HEK293 (cell line): ENCODE measurements at regions not wholly inside any gene's neighbourhood (a gene's known extent, or its start where the extent isn't known, plus 50 kb on each side); places are given as distances from the start of the nearest gene placed in this dataset.

Source experiments
- CTCF ChIA-PET: fragments of 350-600 bp; formaldehyde crosslinking; extraction: SDS; loops from one replicate; lab custom pipeline; 2021; ENCODE audit warnings: antibody characterized with exemption; lab: Yijun Ruan, JAX
- POLR2A ChIA-PET: fragments of 300-600 bp; formaldehyde crosslinking; extraction: SDS; loops from one replicate; lab custom pipeline; 2020; ENCODE audit warnings: antibody characterized with exemption, inconsistent platforms; lab: Yijun Ruan, JAX
- H3K27ac ChIP-seq: fragments of 200-500 bp; sonication (Bioruptor generic); 2 replicates; pipeline ENCODE4 v1.5.1; 2014; ENCODE audit warnings: low read depth, low read length, control low read depth, inconsistent platforms; ENCODE audit errors: extremely low read depth
- H3K36me3 ChIP-seq, 2 experiments: fragments of 200-500 bp in 1 of 2; sonication (Bioruptor generic) in 1 of 2; 1 replicate in 1 of 2; 2 replicates in 1 of 2; pipeline ENCODE4 v1.5.1; 2014 to 2017; ENCODE audit warnings: inconsistent platforms in 2 of 2, low read length in 2 of 2; ENCODE audit not compliant: control insufficient read depth in 2 of 2, insufficient read depth in 1 of 2
- H3K4me1 ChIP-seq: fragments of 200-500 bp; sonication (Bioruptor generic); 2 replicates; pipeline ENCODE4 v1.5.1; 2014; ENCODE audit warnings: mild to moderate bottlenecking, low read length, inconsistent platforms; ENCODE audit not compliant: control insufficient read depth, insufficient read depth
- H3K4me3 ChIP-seq: 2 replicates; pipeline ENCODE4 v1.5.1; 2011; ENCODE audit warnings: low read depth, mild to moderate bottlenecking, control low read depth, low read length, moderate library complexity
- H3K9me3 ChIP-seq: fragments of 200-500 bp; sonication (Bioruptor generic); 2 replicates; pipeline ENCODE4 v1.5.1; 2014; ENCODE audit warnings: low read depth, low read length, inconsistent platforms; ENCODE audit not compliant: control insufficient read depth, insufficient read depth
- GLIS1 ChIP-seq: fragments of 450-650 bp; formaldehyde crosslinking; IDR thresholded peaks from 2 replicates; pipeline ENCODE4 v1.5.1; 2016; ENCODE audit warnings: missing biosample characterization, missing genetic modification characterization
- IKZF3 ChIP-seq: fragments of 450-650 bp; IDR thresholded peaks from 2 replicates; pipeline ENCODE4 v1.5.0; 2018; ENCODE audit warnings: missing biosample characterization, mild to moderate bottlenecking, missing genetic modification characterization, moderate library complexity
- OVOL3 ChIP-seq: fragments of 450-650 bp; formaldehyde crosslinking; IDR thresholded peaks from 2 replicates; pipeline ENCODE4 v1.5.1; 2016; ENCODE audit warnings: missing biosample characterization, missing genetic modification characterization
- PRDM10 ChIP-seq: fragments of 450-650 bp; formaldehyde crosslinking; IDR thresholded peaks from 2 replicates; pipeline ENCODE4 v1.5.1; 2016; ENCODE audit warnings: missing biosample characterization, missing genetic modification characterization
- SCRT2 ChIP-seq: fragments of 450-650 bp; formaldehyde crosslinking; IDR thresholded peaks from 2 replicates; pipeline ENCODE4 v1.5.1; 2016; ENCODE audit warnings: missing biosample characterization, missing genetic modification characterization
- SP7 ChIP-seq: fragments of 450-650 bp; formaldehyde crosslinking; IDR thresholded peaks from 2 replicates; pipeline ENCODE4 v1.5.1; 2016; ENCODE audit warnings: missing biosample characterization, missing genetic modification characterization
- TSHZ1 ChIP-seq: fragments of 450-650 bp; formaldehyde crosslinking; IDR thresholded peaks from 2 replicates; pipeline ENCODE4 v1.5.1; 2016; ENCODE audit warnings: missing biosample characterization, missing genetic modification characterization, borderline replicate concordance
- YY2 ChIP-seq: fragments of 450-650 bp; formaldehyde crosslinking; IDR thresholded peaks from 2 replicates; pipeline ENCODE4 v1.5.1; 2016; ENCODE audit warnings: missing biosample characterization, missing genetic modification characterization
- ZBTB17 ChIP-seq: fragments of 450-650 bp; formaldehyde crosslinking; IDR thresholded peaks from 2 replicates; pipeline ENCODE4 v1.5.1; 2016; ENCODE audit warnings: missing biosample characterization, missing genetic modification characterization
- ZBTB6 ChIP-seq: fragments of 450-650 bp; formaldehyde crosslinking; IDR thresholded peaks from 2 replicates; pipeline ENCODE4 v1.5.1; 2017; ENCODE audit warnings: missing biosample characterization, missing genetic modification characterization
- ZFHX2 ChIP-seq: fragments of 450-650 bp; formaldehyde crosslinking; conservative IDR thresholded peaks from 2 replicates; pipeline ENCODE4 v1.5.1; 2016; ENCODE audit warnings: missing biosample characterization, missing genetic modification characterization
- ZNF211 ChIP-seq: fragments of 450-650 bp; formaldehyde crosslinking; IDR thresholded peaks from 2 replicates; pipeline ENCODE4 v1.5.1; 2016; ENCODE audit warnings: low read depth, missing biosample characterization, missing genetic modification characterization
- ZNF398 ChIP-seq: fragments of 450-650 bp; formaldehyde crosslinking; IDR thresholded peaks from 2 replicates; pipeline ENCODE4 v1.5.1; 2017; ENCODE audit warnings: missing biosample characterization, missing genetic modification characterization
- ZNF529 ChIP-seq: fragments of 450-650 bp; formaldehyde crosslinking; IDR thresholded peaks from 2 replicates; pipeline ENCODE4 v1.5.1; 2017; ENCODE audit warnings: missing genetic modification characterization, missing biosample characterization; ENCODE audit not compliant: insufficient replicate concordance
- ZNF555 ChIP-seq: fragments of 450-650 bp; formaldehyde crosslinking; conservative IDR thresholded peaks from 2 replicates; pipeline ENCODE4 v1.5.1; 2017; ENCODE audit warnings: missing biosample characterization, mild to moderate bottlenecking, missing genetic modification characterization, inconsistent platforms
- ZNF629 ChIP-seq: fragments of 450-650 bp; formaldehyde crosslinking; IDR thresholded peaks from 2 replicates; pipeline ENCODE4 v1.5.1; 2017; ENCODE audit warnings: missing biosample characterization, missing genetic modification characterization
- ZNF660 ChIP-seq: fragments of 450-650 bp; IDR thresholded peaks from 2 replicates; pipeline ENCODE4 v1.5.1; 2018; ENCODE audit warnings: missing biosample characterization, mild to moderate bottlenecking, missing genetic modification characterization
- ZNF747 ChIP-seq: fragments of 450-650 bp; formaldehyde crosslinking; IDR thresholded peaks from 2 replicates; pipeline ENCODE4 v1.5.1; 2016; ENCODE audit warnings: missing biosample characterization, missing genetic modification characterization

GRCh38 chr5:17411436-17412402 lies 86.3 kb upstream of the TAF11L2 start:
- Histone ChIP-seq H3K36me3 (no peaks in the 10 kb centered on the region), H3K27ac (no peak overlapping the region), H3K9me3 (no peaks in the 10 kb centered on the region), H3K4me3 (no peak overlapping the region), H3K4me1 (peaks cover 15% of the 10 kb centered on the region)
- ChIA-PET POLR2A (interaction anchor here (1.3 kb wide), 1 partner anchor 10 kb away, joined by 3 read pairs; no protein-coding TSS in a partner anchor), CTCF (interaction anchor here (0.7 to 1.5 kb wide), 3 partner anchors 10 to 158 kb away, joined by 3 to 4 read pairs (median 3); no protein-coding TSS in a partner anchor)
- TF ChIP-seq YY2 (no peak), ZBTB17 (tag by site-specific recombination) (0 out of 2 replicates have a peak, but pooled peaks have one; percentile 25)

- CTCF ChIA-PET = interaction anchor here (0.6 kb wide), 1 partner anchor 16 kb away, joined by 3 read pairs; no protein-coding TSS in a partner anchor
- Histone ChIP-seq H3K36me3 (no peaks in the 10 kb centered on the region), H3K9me3 (no peaks in the 10 kb centered on the region), H3K27ac (peak overlapping the region; percentile 49; the same call in 1 of the 2 replicates), H3K4me1 (peaks cover 15% of the 10 kb centered on the region), H3K4me3 (no peak overlapping the region)
- POLR2A ChIA-PET = no interaction called here
- TF ChIP-seq IKZF3 (tag by site-specific recombination) (0 out of 2 replicates have a peak, but pooled peaks have one; percentile 20), ZNF555 (tag by site-specific recombination) (no peak), ZNF211 (no peak), PRDM10 (tag by site-specific recombination) (peak; percentile 73), ZNF660 (tag by site-specific recombination) (no peak), SP7 (0 out of 2 replicates have a peak, but pooled peaks have one; percentile 49), ZNF529 (tag by site-specific recombination) (no peak), ZNF747 (no peak), ZNF629 (tag by site-specific recombination) (0 out of 2 replicates have a peak, but pooled peaks have one; percentile 23), ZBTB6 (tag by site-specific recombination) (no peak), OVOL3 (no peak), SCRT2 (tag by site-specific recombination) (peak; percentile 63), ZNF398 (tag by site-specific recombination) (peak; percentile 60; the same call in 1 of the 2 replicates), ZFHX2 (tag by site-specific recombination) (peak; percentile 27), GLIS1 (peak; percentile 58), TSHZ1 (tag by site-specific recombination) (peak; percentile 9; the same call in 1 of the 2 replicates)
Measured at GRCh38 chr5:17412760-17413671, 85.0 kb upstream of the TAF11L2 start.
